Esophagus squamous epithelium (tissue), 4 donors: ENCODE measurements at regions not wholly inside any gene's neighbourhood (a gene's known extent, or its start where the extent isn't known, plus 50 kb on each side); places are given as distances from the start of the nearest gene placed in this dataset.

Experiments
- POLR2A ChIP-seq, 4 donors: fragments of 450-650 bp; IDR thresholded peaks; one replicate each; pipeline ENCODE4 v1.6.1; 2017; ENCODE audit warnings: antibody characterized with exemption in 4 of 4, mild to moderate bottlenecking in 4 of 4, moderate library complexity in 3 of 4
- TF ChIP-seq, protein P1 (sequence below), 6 experiments: fragments of 450-650 bp in 4 of 6; fragments of 200-600 bp in 2 of 6; sonication (generic) in 2 of 6; IDR thresholded peaks; one replicate each; pipeline ENCODE4 v1.5.1; 2016 to 2019; ENCODE audit warnings: antibody characterized with exemption in 6 of 6, mild to moderate bottlenecking in 4 of 6, moderate library complexity in 4 of 6

DNA sequence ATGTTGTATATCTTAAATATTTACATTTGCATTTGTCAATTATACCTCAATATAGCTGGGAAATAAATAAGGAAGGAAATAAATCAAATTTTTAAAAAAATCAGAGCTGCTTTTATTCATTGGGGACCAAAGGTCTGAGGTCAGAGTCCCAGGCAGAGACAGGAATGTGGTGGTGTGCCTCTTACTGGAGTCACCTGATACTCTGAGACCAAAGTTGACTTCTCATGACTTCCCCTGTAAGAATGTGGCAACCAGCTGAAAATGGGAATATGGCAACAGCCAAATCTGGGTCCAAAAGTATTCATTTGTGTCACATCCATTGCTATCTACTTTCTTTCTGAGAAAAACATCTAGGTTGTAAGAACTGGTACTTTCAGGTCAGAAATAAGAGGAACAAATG is 496.6 kb upstream of the TMPO start:
- TF ChIP-seq, protein P1, sequence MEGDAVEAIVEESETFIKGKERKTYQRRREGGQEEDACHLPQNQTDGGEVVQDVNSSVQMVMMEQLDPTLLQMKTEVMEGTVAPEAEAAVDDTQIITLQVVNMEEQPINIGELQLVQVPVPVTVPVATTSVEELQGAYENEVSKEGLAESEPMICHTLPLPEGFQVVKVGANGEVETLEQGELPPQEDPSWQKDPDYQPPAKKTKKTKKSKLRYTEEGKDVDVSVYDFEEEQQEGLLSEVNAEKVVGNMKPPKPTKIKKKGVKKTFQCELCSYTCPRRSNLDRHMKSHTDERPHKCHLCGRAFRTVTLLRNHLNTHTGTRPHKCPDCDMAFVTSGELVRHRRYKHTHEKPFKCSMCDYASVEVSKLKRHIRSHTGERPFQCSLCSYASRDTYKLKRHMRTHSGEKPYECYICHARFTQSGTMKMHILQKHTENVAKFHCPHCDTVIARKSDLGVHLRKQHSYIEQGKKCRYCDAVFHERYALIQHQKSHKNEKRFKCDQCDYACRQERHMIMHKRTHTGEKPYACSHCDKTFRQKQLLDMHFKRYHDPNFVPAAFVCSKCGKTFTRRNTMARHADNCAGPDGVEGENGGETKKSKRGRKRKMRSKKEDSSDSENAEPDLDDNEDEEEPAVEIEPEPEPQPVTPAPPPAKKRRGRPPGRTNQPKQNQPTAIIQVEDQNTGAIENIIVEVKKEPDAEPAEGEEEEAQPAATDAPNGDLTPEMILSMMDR (IDR thresholded peaks at IDR 0.05): no peak
- no peak for TF ChIP-seq POLR2A (IDR thresholded peaks at IDR 0.05)
